ENCODE measurements at regions not wholly inside any gene's neighbourhood (a gene's known extent, or its start where the extent isn't known, plus 50 kb on each side); places are given as distances from the start of the nearest gene placed in this dataset.

DNA sequence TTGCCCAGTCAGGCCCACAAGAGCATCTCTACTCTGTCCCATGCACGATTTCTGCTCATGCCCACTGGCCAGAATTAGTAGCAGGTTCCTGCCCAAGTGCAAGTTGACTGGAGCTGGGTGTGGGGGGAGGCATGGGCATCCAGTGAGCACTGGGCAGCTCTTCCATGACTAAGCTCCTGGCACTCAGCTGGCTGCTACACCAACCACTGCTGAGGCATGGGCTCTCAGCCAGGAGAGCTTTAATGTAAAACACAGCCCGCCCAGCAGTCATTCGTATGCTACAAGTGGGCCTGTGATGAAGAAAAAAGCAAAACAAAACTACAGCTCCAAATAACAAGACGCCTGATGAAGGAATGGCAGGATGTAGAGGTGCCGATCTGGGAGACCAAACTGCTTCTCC, 335.4 kb upstream of the PFKP start:
- no peak for DNase-seq (ENCODE audit: extremely low spot score, unreplicated experiment)
- Mint-ChIP-seq H3K36me3 (peaks cover 4% of the 10 kb centered on the region), H3K27ac (no peak overlapping the region), H3K9me3 (no peaks in the 10 kb centered on the region), H3K27me3 (peaks cover 75% of the 10 kb centered on the region), H3K4me3 (no peak overlapping the region), H3K4me1 (ENCODE audit: unreplicated experiment) (peaks cover 7% of the 10 kb centered on the region)
- TF ChIP-seq, protein P1, sequence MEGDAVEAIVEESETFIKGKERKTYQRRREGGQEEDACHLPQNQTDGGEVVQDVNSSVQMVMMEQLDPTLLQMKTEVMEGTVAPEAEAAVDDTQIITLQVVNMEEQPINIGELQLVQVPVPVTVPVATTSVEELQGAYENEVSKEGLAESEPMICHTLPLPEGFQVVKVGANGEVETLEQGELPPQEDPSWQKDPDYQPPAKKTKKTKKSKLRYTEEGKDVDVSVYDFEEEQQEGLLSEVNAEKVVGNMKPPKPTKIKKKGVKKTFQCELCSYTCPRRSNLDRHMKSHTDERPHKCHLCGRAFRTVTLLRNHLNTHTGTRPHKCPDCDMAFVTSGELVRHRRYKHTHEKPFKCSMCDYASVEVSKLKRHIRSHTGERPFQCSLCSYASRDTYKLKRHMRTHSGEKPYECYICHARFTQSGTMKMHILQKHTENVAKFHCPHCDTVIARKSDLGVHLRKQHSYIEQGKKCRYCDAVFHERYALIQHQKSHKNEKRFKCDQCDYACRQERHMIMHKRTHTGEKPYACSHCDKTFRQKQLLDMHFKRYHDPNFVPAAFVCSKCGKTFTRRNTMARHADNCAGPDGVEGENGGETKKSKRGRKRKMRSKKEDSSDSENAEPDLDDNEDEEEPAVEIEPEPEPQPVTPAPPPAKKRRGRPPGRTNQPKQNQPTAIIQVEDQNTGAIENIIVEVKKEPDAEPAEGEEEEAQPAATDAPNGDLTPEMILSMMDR (conservative IDR thresholded peaks at IDR 0.05): no peak

DNA sequence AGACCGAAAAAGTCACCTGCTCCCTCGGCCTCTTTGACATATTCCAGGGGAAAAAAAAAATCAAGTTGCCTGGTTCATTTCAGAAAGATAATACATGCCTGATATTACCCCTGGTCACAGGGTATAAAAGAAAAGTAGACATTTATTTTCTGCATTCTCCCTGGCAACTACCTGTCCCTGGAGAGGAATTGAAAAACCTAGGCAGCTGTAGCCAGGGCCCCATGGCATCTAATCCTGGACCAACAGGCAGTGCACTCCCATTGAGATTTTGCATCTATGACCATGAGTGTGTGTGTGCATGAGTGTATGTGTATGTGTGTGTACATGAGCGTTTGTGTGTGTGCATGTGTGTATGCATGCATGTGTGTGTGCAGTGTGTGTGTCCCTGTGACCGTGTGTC, 338.2 kb upstream of the PFKP start:
- Mint-ChIP-seq H3K27me3 (peaks cover 54% of the 10 kb centered on the region), H3K4me1 (ENCODE audit: unreplicated experiment) (no peaks in the 10 kb centered on the region), H3K4me3 (no peak overlapping the region), H3K36me3 (peaks cover 4% of the 10 kb centered on the region), H3K27ac (no peak overlapping the region), H3K9me3 (no peaks in the 10 kb centered on the region)
- no peak for DNase-seq (ENCODE audit: extremely low spot score, unreplicated experiment)
- TF ChIP-seq, protein P1 (conservative IDR thresholded peaks at IDR 0.05): no peak

DNA sequence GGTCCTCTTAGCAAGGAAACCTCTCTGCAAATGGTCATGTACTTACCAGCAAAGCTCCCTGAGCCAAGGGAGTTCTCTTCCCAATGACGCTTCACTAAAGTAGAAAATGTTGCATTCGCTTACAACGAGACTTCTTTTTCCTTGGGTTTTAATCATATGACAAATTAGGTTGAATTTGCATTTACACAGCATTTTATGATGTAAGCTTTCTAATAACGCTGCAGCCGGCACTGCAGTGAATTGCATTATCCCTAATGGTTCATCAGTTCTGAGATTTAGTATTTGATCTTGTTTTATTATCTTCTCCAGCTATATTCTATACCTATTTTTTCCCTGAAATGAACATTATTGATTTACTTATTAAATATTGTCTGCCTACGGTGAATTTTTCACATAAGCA, 339.3 kb upstream of the PFKP start:
- Mint-ChIP-seq H3K27ac (no peak overlapping the region), H3K36me3 (peaks cover 4% of the 10 kb centered on the region), H3K4me3 (no peak overlapping the region)

DNA sequence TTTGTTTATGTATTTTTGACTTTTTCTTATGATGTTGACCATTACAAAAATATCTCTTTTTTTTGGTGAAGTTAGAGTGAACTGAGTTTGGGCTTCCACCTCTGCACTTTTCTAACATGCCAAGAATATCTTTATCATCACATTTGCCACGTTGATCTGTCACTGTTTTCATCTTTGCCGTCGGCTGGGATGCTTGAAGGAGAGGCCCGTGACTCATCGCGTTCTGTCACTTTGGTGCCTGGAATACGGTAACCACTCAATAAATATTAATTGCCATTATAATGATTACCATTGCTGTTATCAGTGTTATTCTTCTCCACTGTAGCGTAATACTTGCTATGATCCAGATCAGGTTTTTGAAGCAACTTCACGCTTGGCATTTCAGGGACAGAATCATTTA, 350.8 kb upstream of the PFKP start:
- no peak for DNase-seq (ENCODE audit: extremely low spot score, unreplicated experiment)
- Mint-ChIP-seq H3K36me3 (no peaks in the 10 kb centered on the region), H3K9me3 (no peaks in the 10 kb centered on the region), H3K27ac (no peak overlapping the region), H3K4me1 (ENCODE audit: unreplicated experiment) (no peaks in the 10 kb centered on the region), H3K27me3 (peaks cover 4% of the 10 kb centered on the region), H3K4me3 (no peak overlapping the region)
- TF ChIP-seq, protein P1 (conservative IDR thresholded peaks at IDR 0.05): no peak

More for the DNA sequence above, 339.3 kb upstream of the PFKP start:
- DNase-seq (ENCODE audit: extremely low spot score, unreplicated experiment): no peak
- Mint-ChIP-seq H3K4me1 (ENCODE audit: unreplicated experiment) (no peaks in the 10 kb centered on the region), H3K9me3 (no peaks in the 10 kb centered on the region), H3K27me3 (peaks cover 46% of the 10 kb centered on the region)
- TF ChIP-seq, protein P1 (conservative IDR thresholded peaks at IDR 0.05): no peak

DNA sequence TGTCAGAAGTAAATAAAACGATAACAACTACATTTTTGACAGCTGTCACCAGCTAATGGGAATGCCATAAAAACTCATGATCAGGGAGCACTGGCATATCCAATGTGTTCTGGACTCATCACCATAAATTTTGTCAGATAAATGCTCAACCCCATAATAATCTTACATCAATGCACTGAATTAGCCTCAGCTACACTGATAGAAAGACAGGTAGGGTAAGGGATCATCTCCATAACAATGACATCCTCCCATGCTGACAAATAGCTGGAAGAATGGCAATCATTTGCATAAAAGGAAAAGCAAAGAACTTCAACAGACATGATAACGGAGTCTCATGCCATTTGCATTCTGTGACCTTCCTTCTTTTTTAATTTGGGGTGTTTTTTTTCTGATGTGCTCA, 352.8 kb upstream of the PFKP start:
- Mint-ChIP-seq H3K9me3 (no peaks in the 10 kb centered on the region), H3K36me3 (no peaks in the 10 kb centered on the region), H3K27ac (no peak overlapping the region), H3K4me1 (ENCODE audit: unreplicated experiment) (no peaks in the 10 kb centered on the region), H3K27me3 (peaks cover 4% of the 10 kb centered on the region), H3K4me3 (no peak overlapping the region)
- TF ChIP-seq, protein P1 (conservative IDR thresholded peaks at IDR 0.05): no peak
- no peak for DNase-seq (ENCODE audit: extremely low spot score, unreplicated experiment)

- DNase-seq (ENCODE audit: extremely low spot score, unreplicated experiment): no peak
- Mint-ChIP-seq H3K4me3 (no peak overlapping the region), H3K9me3 (no peaks in the 10 kb centered on the region), H3K27ac (no peak overlapping the region), H3K36me3 (no peaks in the 10 kb centered on the region), H3K27me3 (peaks cover 6% of the 10 kb centered on the region), H3K4me1 (ENCODE audit: unreplicated experiment) (no peaks in the 10 kb centered on the region)
- TF ChIP-seq, protein P1 (conservative IDR thresholded peaks at IDR 0.05): no peak
These were observed 363.4 kb upstream of the PFKP start for GRCh38 chr10:2703953-2704352.
